SK-N-SH (cell line): ENCODE measurements at regions not wholly inside any gene's neighbourhood (a gene's known extent, or its start where the extent isn't known, plus 50 kb on each side); places are given as distances from the start of the nearest gene placed in this dataset.

Experiments used
- CTCF ChIA-PET: fragments of 300-600, 350-600 bp; formaldehyde crosslinking; extraction: SDS; loops from one replicate; lab custom pipeline; 2021; lab: Yijun Ruan, JAX
- POLR2A ChIA-PET: fragments of 350-600 bp; sonication (Branson Sonifier 250); formaldehyde crosslinking; extraction: SDS; loops from one replicate; lab custom pipeline; 2020; ENCODE audit warnings: antibody characterized with exemption, inconsistent platforms; lab: Yijun Ruan, JAX
- DNase-seq: peaks from one replicate; pipeline ENCODE4 v3.0.0; 2012
- H2AFZ ChIP-seq: fragments of 200-600 bp; sonication (generic); 2 replicates; pipeline ENCODE4 v1.8.1; 2016; ENCODE audit warnings: antibody characterized with exemption, mild to moderate bottlenecking, low read depth
- H3F3A ChIP-seq: fragments of 200-600 bp; sonication (generic); replicated peaks from 2 replicates; pipeline ENCODE3; 2016; ENCODE audit warnings: antibody characterized with exemption, mild to moderate bottlenecking; ENCODE audit not compliant: insufficient read depth
- H3K27ac ChIP-seq, 2 experiments: fragments of 200-500 bp in 1 of 2; fragments of 200-600 bp in 1 of 2; sonication (Bioruptor generic) in 1 of 2; sonication (generic), shearing (Covaris generic) in 1 of 2; 2 replicates each; pipeline versions ENCODE4 v1.5.1 to v1.6.1; 2014 to 2016; ENCODE audit warnings: low read depth in 2 of 2, inconsistent platforms in 1 of 2, low read length in 1 of 2, mild to moderate bottlenecking in 1 of 2, mixed read lengths in 1 of 2
- H3K27me3 ChIP-seq: fragments of 200-600 bp; sonication (generic), shearing (Covaris generic); 2 replicates; pipeline ENCODE4 v1.6.1; 2016; ENCODE audit warnings: mixed run types; ENCODE audit not compliant: insufficient read depth
- H3K36me3 ChIP-seq, 2 experiments: fragments of 200-500 bp in 1 of 2; fragments of 200-600 bp in 1 of 2; sonication (Bioruptor generic) in 1 of 2; sonication (generic) in 1 of 2; replicated peaks in 1 of 2; 2 replicates each; pipeline versions ENCODE3 to v1.5.1; 2014 to 2016; ENCODE audit warnings: low read length in 1 of 2, mild to moderate bottlenecking in 1 of 2; ENCODE audit not compliant: insufficient read depth in 2 of 2, control insufficient read depth in 1 of 2
- H3K4me1 ChIP-seq, 2 experiments: fragments of 200-500 bp in 1 of 2; fragments of 200-600 bp in 1 of 2; sonication (Bioruptor generic) in 1 of 2; sonication (generic), shearing (Covaris generic) in 1 of 2; 2 replicates each; pipeline versions ENCODE4 v1.5.1 to v1.6.1; 2014 to 2016; ENCODE audit warnings: low read depth in 1 of 2, low read length in 1 of 2, mixed run types in 1 of 2; ENCODE audit not compliant: insufficient read depth in 2 of 2, control insufficient read depth in 1 of 2
- H3K4me2 ChIP-seq: fragments of 200-600 bp; sonication (generic), shearing (Covaris generic); 2 replicates; pipeline ENCODE4 v1.6.1; 2017; ENCODE audit warnings: mixed run types
- H3K4me3 ChIP-seq, 2 experiments: fragments of 200-500 bp in 1 of 2; fragments of 200-600 bp in 1 of 2; sonication (Bioruptor generic) in 1 of 2; sonication (generic), shearing (Covaris generic) in 1 of 2; 2 replicates each; pipeline versions ENCODE4 v1.5.1 to v1.8.1; 2014 to 2016; ENCODE audit warnings: low read depth in 2 of 2, inconsistent platforms in 1 of 2, low read length in 1 of 2, mild to moderate bottlenecking in 1 of 2, mixed read lengths in 1 of 2, moderate library complexity in 1 of 2
- H3K79me2 ChIP-seq: fragments of 200-600 bp; sonication (generic); 2 replicates; pipeline ENCODE4 v1.8.1; 2017; ENCODE audit warnings: mild to moderate bottlenecking; ENCODE audit not compliant: insufficient read depth
- H3K9ac ChIP-seq: fragments of 200-600 bp; sonication (generic); 2 replicates; pipeline ENCODE4 v1.6.1; 2017; ENCODE audit warnings: mixed run types
- H3K9me2 ChIP-seq: fragments of 200-600 bp; sonication (generic); 2 replicates; pipeline ENCODE4 v1.6.1; 2017; ENCODE audit warnings: mixed run types
- H3K9me3 ChIP-seq: fragments of 200-600 bp; sonication (generic); 2 replicates; pipeline ENCODE4 v1.6.1; 2017; ENCODE audit warnings: mixed run types, mild to moderate bottlenecking, moderate library complexity
- H4K20me1 ChIP-seq: fragments of 200-600 bp; sonication (generic); 2 replicates; pipeline ENCODE4 v1.6.1; 2017; ENCODE audit warnings: mild to moderate bottlenecking, mixed run types; ENCODE audit not compliant: insufficient read depth
- CHD2 ChIP-seq: fragments of 150-350 bp; IDR thresholded peaks from 2 replicates; pipeline ENCODE4 v1.6.1; 2018; ENCODE audit warnings: low read length; ENCODE audit not compliant: partially characterized antibody
- ELF1 ChIP-seq: IDR thresholded peaks from 2 replicates; pipeline ENCODE4 v1.4.0; 2012
- EP300 ChIP-seq, 2 experiments: IDR thresholded peaks; 2 replicates each; pipeline versions ENCODE4 v1.4.0 to v1.6.1; 2012; ENCODE audit warnings: borderline replicate concordance in 1 of 2, low read depth in 1 of 2, low read length in 1 of 2
- EZH2phosphoT487 ChIP-seq: fragments of 200-600 bp; sonication (generic); IDR thresholded peaks from 2 replicates; pipeline ENCODE4 v1.6.1; 2017; ENCODE audit warnings: low read depth, mixed run types, mild to moderate bottlenecking, antibody characterized with exemption, moderate library complexity, borderline replicate concordance
- FOXM1 ChIP-seq: IDR thresholded peaks from 2 replicates; pipeline ENCODE4 v1.4.0; 2012; ENCODE audit warnings: low read depth, mild to moderate bottlenecking
- GABPA ChIP-seq: IDR thresholded peaks from 2 replicates; pipeline ENCODE4 v1.4.0; 2012; ENCODE audit warnings: low read depth, mild to moderate bottlenecking
- GATA2 ChIP-seq: sonication (generic); formaldehyde crosslinking; IDR thresholded peaks from 2 replicates; pipeline ENCODE4 v1.5.0; 2020; ENCODE audit warnings: mild to moderate bottlenecking, missing genetic modification reagents
- IRF3 ChIP-seq: fragments of 150-350 bp; IDR thresholded peaks from 2 replicates; pipeline ENCODE4 v1.6.1; 2016; ENCODE audit warnings: mild to moderate bottlenecking, low read depth, low read length
- JUND ChIP-seq: IDR thresholded peaks from 2 replicates; pipeline ENCODE4 v1.4.0; 2012
- MEF2A ChIP-seq: IDR thresholded peaks from 2 replicates; pipeline ENCODE4 v1.4.0; 2012; ENCODE audit warnings: low read depth, borderline replicate concordance
- MXI1 ChIP-seq: IDR thresholded peaks from 2 replicates; pipeline ENCODE4 v1.6.1; 2012; ENCODE audit warnings: mild to moderate bottlenecking, low read depth, low read length, improper control_type of control experiment
- POLR2AphosphoS5 ChIP-seq: IDR thresholded peaks from 2 replicates; pipeline ENCODE4 v1.6.1; 2012; ENCODE audit warnings: low read depth, low read length
- RAD21 ChIP-seq: IDR thresholded peaks from 2 replicates; pipeline ENCODE4 v1.6.1; 2012; ENCODE audit warnings: mild to moderate bottlenecking, low read length
- RCOR1 ChIP-seq: fragments of 150-350 bp; IDR thresholded peaks from 2 replicates; pipeline ENCODE4 v1.6.1; 2017; ENCODE audit warnings: antibody characterized with exemption, low read length
- RXRA ChIP-seq: IDR thresholded peaks from 2 replicates; pipeline ENCODE4 v1.4.0; 2012; ENCODE audit warnings: low read depth, mild to moderate bottlenecking, borderline replicate concordance
- SMC3 ChIP-seq: IDR thresholded peaks from 2 replicates; pipeline ENCODE4 v1.6.1; 2012; ENCODE audit warnings: low read depth, low read length, improper control_type of control experiment
- TAF1 ChIP-seq: IDR thresholded peaks from 2 replicates; pipeline ENCODE4 v1.6.1; 2012; ENCODE audit warnings: low read depth, mild to moderate bottlenecking, low read length, moderate library complexity, borderline replicate concordance
- TCF12 ChIP-seq: IDR thresholded peaks from 2 replicates; pipeline ENCODE4 v1.4.0; 2012
- TEAD4 ChIP-seq: IDR thresholded peaks from 2 replicates; pipeline ENCODE4 v1.4.0; 2012; ENCODE audit warnings: mild to moderate bottlenecking, borderline replicate concordance; ENCODE audit not compliant: insufficient read depth
- USF2 ChIP-seq: fragments of 150-350 bp; IDR thresholded peaks from 2 replicates; pipeline ENCODE4 v1.6.1; 2017; ENCODE audit warnings: antibody characterized with exemption, low read length, low read depth, borderline replicate concordance
- YY1 ChIP-seq: IDR thresholded peaks from 2 replicates; pipeline ENCODE4 v1.4.0; 2012; ENCODE audit warnings: low read depth, mild to moderate bottlenecking
- WGBS: methylation state at CpG from one replicate; pipeline ENCODE4 v1.1.6; 2017; ENCODE audit warnings: low lambda C conversion rate; 5-methylcytosine and 5-hydroxymethylcytosine counted together

- H3K4me1 ChIP-seq, result no peaks in the 10 kb centered on the region; a peak in 1 of 4 replicates
- H3K27ac ChIP-seq, result no peak overlapping the region
- POLR2A ChIA-PET, result no interaction called here
- H3K9me2 ChIP-seq, result no peaks in the 10 kb centered on the region
- H3K4me2 ChIP-seq, result no peak overlapping the region
- no peaks in the 10 kb centered on the region for H4K20me1 ChIP-seq
- TF ChIP-seq MXI1, result no peak
- TF ChIP-seq MEF2A, result no peak
- DNase-seq, result no peak
- H3K4me3 ChIP-seq, result no peak overlapping the region
- H3F3A ChIP-seq, result peaks cover under 1% of the 10 kb centered on the region
- H3K36me3 ChIP-seq, result no peaks in the 10 kb centered on the region
- H3K9ac ChIP-seq, result no peak overlapping the region
- CTCF ChIA-PET, result no interaction called here
- 58% methylated on average over 9 of the region's 9 CpGs for WGBS
- H2AFZ ChIP-seq, result no peak overlapping the region
- no peaks in the 10 kb centered on the region; the same call in 1 of the 2 replicates for H3K79me2 ChIP-seq
- H3K27me3 ChIP-seq, result no peaks in the 10 kb centered on the region
- H3K9me3 ChIP-seq, result no peaks in the 10 kb centered on the region
Observed at GRCh38 chr13:56902276-56902675, 238.4 kb upstream of the PRR20A start.

GRCh38 chr13:56903710-56904282 is 236.9 kb upstream of the PRR20A start:
- no peaks in the 10 kb centered on the region for H3K9me2 ChIP-seq
- 25% methylated on average over 3 of the region's 3 CpGs for WGBS
- no peak for TF ChIP-seq FOXM1
- TF ChIP-seq POLR2AphosphoS5, result no peak
- no peak for TF ChIP-seq TAF1
- no peak for TF ChIP-seq RXRA
- TF ChIP-seq GABPA, result no peak
- TF ChIP-seq JUND, result no peak
- TF ChIP-seq YY1, result no peak
- no peak for TF ChIP-seq RCOR1
- no peak for TF ChIP-seq SMC3
- no peak for TF ChIP-seq TCF12
- no peak for TF ChIP-seq GATA2 (CRISPR knock-in tag)
- no peak for TF ChIP-seq TEAD4
- TF ChIP-seq MXI1, result no peak
- no peak for TF ChIP-seq USF2
- no peak for TF ChIP-seq CHD2
- no peak for TF ChIP-seq RAD21
- no peak for TF ChIP-seq EZH2phosphoT487
- no peak for TF ChIP-seq ELF1
- TF ChIP-seq EP300 (IDR thresholded peaks at IDR 0.05; ENCODE audit: borderline replicate concordance in 1 of 2, low read depth in 1 of 2, low read length in 1 of 2), result no peak
- no peak for TF ChIP-seq IRF3
- H3K4me1 ChIP-seq, result no peaks in the 10 kb centered on the region; a peak in 1 of 4 replicates
- CTCF ChIA-PET, result no interaction called here
- no peaks in the 10 kb centered on the region for H3K36me3 ChIP-seq
- peak overlapping the region; percentile 56; the same call in 1 of the 2 replicates for H2AFZ ChIP-seq
- H3K4me2 ChIP-seq, result no peak overlapping the region
- H3K9ac ChIP-seq, result no peak overlapping the region
- H3F3A ChIP-seq, result peaks cover 8% of the 10 kb centered on the region
- POLR2A ChIA-PET, result no interaction called here
- H4K20me1 ChIP-seq, result no peaks in the 10 kb centered on the region
- no peaks in the 10 kb centered on the region for H3K27me3 ChIP-seq
- H3K9me3 ChIP-seq, result no peaks in the 10 kb centered on the region
- H3K27ac ChIP-seq, result no peak overlapping the region
- DNase-seq, result no peak
- H3K79me2 ChIP-seq, result no peaks in the 10 kb centered on the region; the same call in 1 of the 2 replicates
- no peak overlapping the region for H3K4me3 ChIP-seq
